WERI-Rb-1 (cell line): ENCODE measurements at regions not wholly inside any gene's neighbourhood (a gene's known extent, or its start where the extent isn't known, plus 50 kb on each side); places are given as distances from the start of the nearest gene placed in this dataset.
A peak's percentile ranks its signal among the peaks of the same experiment; 100 is the strongest.

ENCODE experiments used
- DNase-seq: peaks from one replicate; pipeline ENCODE4 v3.0.0-alpha.2; 2020
- H3K27ac ChIP-seq: fragments of 250-450 bp; sonication (Bioruptor Pico); 2 replicates; pipeline ENCODE4 v1.5.1; 2020; ENCODE audit warnings: mild to moderate bottlenecking, moderate library complexity
- H3K27me3 ChIP-seq: fragments of 250-450 bp; sonication (Bioruptor Pico); 2 replicates; pipeline ENCODE4 v1.5.1; 2021; ENCODE audit warnings: mild to moderate bottlenecking, low read depth, moderate library complexity; ENCODE audit not compliant: insufficient read depth, severe bottlenecking
- H3K36me3 ChIP-seq: fragments of 250-450 bp; sonication (Bioruptor Pico); 2 replicates; pipeline ENCODE4 v1.5.1; 2020; ENCODE audit warnings: mild to moderate bottlenecking, moderate library complexity
- H3K4me3 ChIP-seq: 2 replicates; pipeline ENCODE4 v1.5.1; 2011; ENCODE audit warnings: low read depth, mild to moderate bottlenecking, control low read depth, low read length
- H3K9me3 ChIP-seq: fragments of 250-450 bp; sonication (Bioruptor Pico); 2 replicates; pipeline ENCODE4 v1.5.1; 2021; ENCODE audit warnings: mild to moderate bottlenecking, moderate library complexity; ENCODE audit not compliant: severe bottlenecking
- TF ChIP-seq, protein P1 (sequence below): IDR thresholded peaks from 2 replicates; pipeline ENCODE4 v1.5.1; 2011; ENCODE audit warnings: low read depth, mild to moderate bottlenecking, control low read depth, inconsistent platforms, low read length

DNA sequence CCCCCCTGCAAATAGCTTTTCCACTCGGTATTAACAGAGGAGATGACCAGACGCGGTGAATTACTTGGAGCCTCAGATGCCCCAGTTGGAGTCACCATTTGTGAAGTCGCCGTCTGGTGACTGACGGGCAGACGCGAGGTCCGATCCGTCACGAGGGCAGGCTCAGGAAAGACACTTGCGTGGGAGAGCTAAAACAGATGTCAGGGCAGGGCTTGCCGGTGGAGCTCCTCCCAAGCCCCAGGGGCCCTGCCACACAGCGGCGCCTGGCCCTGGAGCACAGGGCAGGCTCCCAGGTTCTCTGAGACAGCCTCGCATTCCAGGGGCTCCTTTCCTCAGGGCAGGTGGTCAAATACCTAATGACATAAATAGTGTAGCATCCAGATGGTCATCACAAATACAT lies 348.3 kb downstream of the C16orf95 start:
- H3K4me3 ChIP-seq = no peak overlapping the region
- H3K9me3 ChIP-seq = no peaks in the 10 kb centered on the region
- H3K27ac ChIP-seq = no peak overlapping the region
- H3K36me3 ChIP-seq = no peaks in the 10 kb centered on the region
- TF ChIP-seq, protein P1, sequence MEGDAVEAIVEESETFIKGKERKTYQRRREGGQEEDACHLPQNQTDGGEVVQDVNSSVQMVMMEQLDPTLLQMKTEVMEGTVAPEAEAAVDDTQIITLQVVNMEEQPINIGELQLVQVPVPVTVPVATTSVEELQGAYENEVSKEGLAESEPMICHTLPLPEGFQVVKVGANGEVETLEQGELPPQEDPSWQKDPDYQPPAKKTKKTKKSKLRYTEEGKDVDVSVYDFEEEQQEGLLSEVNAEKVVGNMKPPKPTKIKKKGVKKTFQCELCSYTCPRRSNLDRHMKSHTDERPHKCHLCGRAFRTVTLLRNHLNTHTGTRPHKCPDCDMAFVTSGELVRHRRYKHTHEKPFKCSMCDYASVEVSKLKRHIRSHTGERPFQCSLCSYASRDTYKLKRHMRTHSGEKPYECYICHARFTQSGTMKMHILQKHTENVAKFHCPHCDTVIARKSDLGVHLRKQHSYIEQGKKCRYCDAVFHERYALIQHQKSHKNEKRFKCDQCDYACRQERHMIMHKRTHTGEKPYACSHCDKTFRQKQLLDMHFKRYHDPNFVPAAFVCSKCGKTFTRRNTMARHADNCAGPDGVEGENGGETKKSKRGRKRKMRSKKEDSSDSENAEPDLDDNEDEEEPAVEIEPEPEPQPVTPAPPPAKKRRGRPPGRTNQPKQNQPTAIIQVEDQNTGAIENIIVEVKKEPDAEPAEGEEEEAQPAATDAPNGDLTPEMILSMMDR = no peak
- H3K27me3 ChIP-seq = no peaks in the 10 kb centered on the region
- peak; percentile 33 for DNase-seq

DNA sequence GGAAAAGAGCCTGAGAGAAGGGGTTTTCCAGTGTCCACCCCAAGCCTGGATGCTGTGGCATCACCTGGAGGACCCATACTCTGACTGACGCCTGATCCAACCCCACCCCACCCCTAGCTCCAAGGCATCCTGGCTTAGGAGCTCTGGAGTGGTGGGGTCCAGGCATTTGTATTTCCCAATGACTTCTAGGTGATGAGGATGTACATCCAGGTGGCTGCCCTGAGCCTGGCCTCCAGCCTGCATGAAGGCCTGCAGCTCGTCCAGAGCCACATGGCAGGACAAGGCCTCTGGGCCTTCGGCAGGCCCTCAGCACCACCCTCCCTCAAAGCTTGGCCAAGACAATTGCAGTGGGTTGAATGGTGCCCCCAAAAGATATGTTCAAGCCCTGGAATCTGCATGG lies 347.5 kb downstream of the C16orf95 start:
- no peak overlapping the region for H3K4me3 ChIP-seq
- H3K36me3 ChIP-seq = no peaks in the 10 kb centered on the region
- H3K27me3 ChIP-seq = no peaks in the 10 kb centered on the region
- TF ChIP-seq, protein P1 = no peak
- no peak overlapping the region for H3K27ac ChIP-seq
- no peak for DNase-seq
- H3K9me3 ChIP-seq = no peaks in the 10 kb centered on the region

DNA sequence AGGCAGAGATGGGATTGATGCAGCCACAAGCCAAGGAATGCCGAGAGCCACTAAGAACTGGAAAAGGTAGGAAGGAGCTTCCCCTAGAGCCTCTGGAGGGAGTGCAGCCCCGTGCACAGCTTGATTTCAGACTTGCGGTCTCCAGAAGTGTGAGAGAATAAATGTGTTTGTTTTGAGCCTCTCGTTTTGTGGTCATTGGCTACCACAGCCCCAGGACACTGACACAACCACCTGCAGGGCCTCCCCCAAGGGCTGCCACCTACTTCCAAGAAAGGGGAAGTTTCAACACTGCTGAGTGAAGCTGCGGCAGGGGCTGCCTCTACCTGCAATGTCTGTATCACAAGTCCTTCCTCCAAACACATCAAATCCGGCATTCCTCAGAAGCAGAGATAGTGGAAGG lies 346.9 kb downstream of the C16orf95 start:
- no peak overlapping the region for H3K27ac ChIP-seq
- no peaks in the 10 kb centered on the region for H3K36me3 ChIP-seq
- H3K4me3 ChIP-seq = no peak overlapping the region
- no peaks in the 10 kb centered on the region for H3K9me3 ChIP-seq
- no peak for DNase-seq
- H3K27me3 ChIP-seq = no peaks in the 10 kb centered on the region
- TF ChIP-seq, protein P1 = no peak

DNA sequence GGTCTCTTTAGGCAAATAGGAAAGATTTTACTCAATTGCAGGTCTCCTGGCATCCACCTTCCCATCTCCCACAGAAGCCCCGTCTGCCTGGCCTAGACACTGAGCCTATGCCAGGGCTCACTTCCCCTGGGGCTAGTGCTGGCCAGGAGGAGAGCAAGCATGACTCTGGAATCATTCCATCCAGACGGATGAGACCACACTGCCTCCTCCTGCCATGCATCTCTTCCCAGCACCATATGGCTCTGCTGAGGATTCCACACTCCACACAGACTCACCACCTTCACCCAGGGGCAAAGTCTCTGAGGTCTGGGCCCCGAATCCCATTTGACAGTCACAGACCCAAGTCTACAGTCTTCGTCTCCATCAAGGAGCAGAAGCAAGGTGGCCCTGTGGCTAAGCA lies 346.5 kb downstream of the C16orf95 start:
- no peak overlapping the region for H3K4me3 ChIP-seq
- H3K9me3 ChIP-seq = no peaks in the 10 kb centered on the region
- no peaks in the 10 kb centered on the region for H3K36me3 ChIP-seq
- no peak overlapping the region for H3K27ac ChIP-seq
- no peaks in the 10 kb centered on the region for H3K27me3 ChIP-seq
- no peak for DNase-seq
- TF ChIP-seq, protein P1 = no peak

DNA sequence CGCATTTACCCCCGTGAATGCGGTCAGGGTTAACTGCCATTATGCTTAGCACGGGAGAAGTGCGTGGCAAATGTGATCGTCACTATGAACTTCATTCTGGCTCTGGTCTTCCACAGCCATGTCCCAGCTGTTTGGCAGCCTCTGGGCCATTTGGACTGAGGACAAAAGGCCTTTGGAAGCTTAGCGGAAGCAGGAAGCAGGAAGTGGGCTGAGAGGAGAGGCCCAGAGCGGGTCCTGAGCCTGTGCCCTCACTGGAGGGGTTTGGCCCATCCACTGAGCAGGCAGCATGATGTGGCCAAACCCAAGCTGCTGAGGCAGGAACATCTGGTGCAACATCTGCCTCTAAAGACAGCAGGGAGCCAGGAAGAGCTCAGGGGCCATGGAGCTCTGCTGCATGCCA lies 345.9 kb downstream of the C16orf95 start:
- no peak for DNase-seq
- no peak overlapping the region for H3K27ac ChIP-seq
- H3K4me3 ChIP-seq = no peak overlapping the region
- H3K9me3 ChIP-seq = no peaks in the 10 kb centered on the region
- H3K27me3 ChIP-seq = no peaks in the 10 kb centered on the region
- TF ChIP-seq, protein P1 = no peak
- H3K36me3 ChIP-seq = no peaks in the 10 kb centered on the region

DNA sequence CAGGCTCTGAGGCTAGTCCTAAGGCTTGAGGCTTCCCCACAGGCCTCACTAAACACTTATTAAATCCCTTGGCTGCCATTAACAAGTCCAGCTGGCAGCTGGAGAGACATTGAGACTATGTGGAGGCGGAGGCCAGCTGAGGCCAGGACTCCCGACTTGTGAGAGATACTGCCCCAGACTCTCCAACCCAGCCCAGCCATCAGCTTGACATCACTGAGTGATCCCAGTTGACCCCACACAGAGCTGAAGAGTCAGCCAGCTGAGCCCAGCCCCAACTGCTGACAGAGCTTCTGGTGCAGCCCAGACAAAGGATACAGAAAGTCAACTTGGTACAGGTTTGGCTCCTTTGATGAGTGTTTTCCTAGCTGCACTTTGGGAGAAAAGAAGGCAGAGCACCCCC lies 343.1 kb downstream of the C16orf95 start:
- no peaks in the 10 kb centered on the region for H3K36me3 ChIP-seq
- no peaks in the 10 kb centered on the region for H3K27me3 ChIP-seq
- no peak overlapping the region for H3K27ac ChIP-seq
- H3K4me3 ChIP-seq = no peak overlapping the region
- no peak for DNase-seq
- TF ChIP-seq, protein P1 = no peak
- H3K9me3 ChIP-seq = no peaks in the 10 kb centered on the region
